GM06990 (cell line): ENCODE measurements at regions not wholly inside any gene's neighbourhood (a gene's known extent, or its start where the extent isn't known, plus 50 kb on each side); places are given as distances from the start of the nearest gene placed in this dataset.

Experiments
- DNase-seq: peaks from one replicate; pipeline ENCODE4 v3.0.0-alpha.2; 2011; ENCODE audit not compliant: insufficient read length; ENCODE audit errors: extremely low read depth
- H3K27me3 ChIP-seq: replicated peaks from 2 replicates; pipeline ENCODE4 v1.6.0; 2011; ENCODE audit warnings: low read length; ENCODE audit not compliant: control insufficient read depth, insufficient read depth
- H3K36me3 ChIP-seq: 2 replicates; pipeline ENCODE4 v1.5.1; 2011; ENCODE audit warnings: low read length; ENCODE audit not compliant: control insufficient read depth, insufficient read depth
- H3K4me3 ChIP-seq: replicated peaks from 2 replicates; pipeline ENCODE4 v1.5.1; 2011; ENCODE audit warnings: low read depth, mild to moderate bottlenecking, control low read depth, low read length
- CTCF ChIP-seq: IDR thresholded peaks from 2 replicates; pipeline ENCODE4 v1.5.1; 2011; ENCODE audit warnings: low read length, control low read depth, mild to moderate bottlenecking, inconsistent platforms; ENCODE audit not compliant: insufficient read depth, poor library complexity, severe bottlenecking

DNA sequence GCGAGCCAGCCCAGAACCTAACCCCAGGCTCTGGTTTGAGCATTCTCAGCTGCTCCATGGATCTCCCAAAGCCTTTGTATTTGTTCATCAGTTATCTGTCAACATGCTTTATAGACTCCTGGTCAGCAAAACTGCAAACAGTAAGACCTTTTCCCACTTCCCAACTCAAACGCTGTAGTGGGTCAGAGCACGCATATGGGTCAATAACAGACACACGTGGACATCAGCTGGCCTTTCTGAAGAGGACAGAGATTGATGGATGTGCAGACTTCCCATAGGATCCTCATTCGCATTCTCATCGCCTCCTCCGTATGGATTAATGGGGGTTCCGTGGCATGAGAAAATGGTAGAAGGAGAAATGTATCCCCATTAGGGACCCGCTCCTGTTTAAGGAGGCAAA, 508.1 kb downstream of the EIPR1 start:
- H3K4me3 ChIP-seq, result no peak overlapping the region
- H3K27me3 ChIP-seq, result no peaks in the 10 kb centered on the region
- TF ChIP-seq CTCF, result no peak
- H3K36me3 ChIP-seq, result no peaks in the 10 kb centered on the region
- no peak for DNase-seq

- no peak overlapping the region for H3K4me3 ChIP-seq
- no peaks in the 10 kb centered on the region; the same call in 1 of the 2 replicates for H3K27me3 ChIP-seq
- no peak for TF ChIP-seq CTCF
- no peak for DNase-seq
- H3K36me3 ChIP-seq, result no peaks in the 10 kb centered on the region
Measured at GRCh38 chr2:2868085-2868484, 509.5 kb downstream of the EIPR1 start.

DNA sequence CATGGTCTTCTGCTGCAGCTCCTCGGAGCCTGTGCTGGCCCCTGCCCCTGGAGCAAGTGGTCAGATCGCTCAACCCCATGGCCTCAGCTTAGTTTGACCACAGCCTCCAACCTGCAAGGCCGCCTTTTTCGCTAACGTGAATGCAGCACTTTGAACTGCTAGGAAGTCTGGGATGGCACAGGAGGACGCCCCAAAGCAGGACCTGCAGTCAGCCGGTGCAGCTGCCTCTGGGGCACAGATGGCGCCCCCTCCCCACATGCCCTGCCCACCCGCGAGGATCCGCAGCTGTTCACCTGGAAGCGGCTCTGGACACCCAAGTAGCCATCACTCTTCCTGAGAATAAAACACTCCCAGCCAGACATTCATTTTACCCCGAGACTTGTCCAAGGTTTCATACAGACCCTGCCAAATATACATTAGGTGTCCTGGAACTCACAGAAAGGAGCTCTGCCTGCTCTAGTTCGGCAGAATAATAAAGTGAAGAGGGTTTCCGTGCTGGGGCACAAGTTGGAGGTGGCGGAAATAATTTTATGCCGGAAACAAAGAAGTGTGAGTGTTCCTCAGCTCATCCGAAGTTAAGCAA, 510.1 kb downstream of the EIPR1 start:
- H3K36me3 ChIP-seq, result no peaks in the 10 kb centered on the region
- DNase-seq, result no peak
- no peak overlapping the region for H3K4me3 ChIP-seq
- TF ChIP-seq CTCF, result no peak
- H3K27me3 ChIP-seq, result no peaks in the 10 kb centered on the region; the same call in 1 of the 2 replicates

DNA sequence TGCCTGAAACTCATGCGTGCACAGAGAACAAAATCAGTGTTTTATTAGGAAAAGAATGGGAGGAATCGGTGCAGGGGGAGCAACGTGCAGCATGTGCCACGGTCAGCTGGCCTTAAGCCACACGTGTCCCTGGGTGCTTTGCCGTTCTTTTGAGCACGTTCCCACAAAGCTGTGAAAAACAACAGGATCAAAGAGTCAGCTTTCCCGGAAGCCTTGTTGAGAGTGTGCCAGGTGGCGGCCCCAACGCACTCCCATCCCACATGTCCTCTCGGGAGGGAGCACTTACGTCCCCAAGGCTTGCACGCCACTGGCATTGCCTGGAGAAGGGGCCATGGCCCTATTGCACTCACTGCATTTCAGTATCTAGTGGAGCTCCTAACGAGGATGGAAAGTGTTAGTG, 511.2 kb downstream of the EIPR1 start:
- no peak for TF ChIP-seq CTCF

DNA sequence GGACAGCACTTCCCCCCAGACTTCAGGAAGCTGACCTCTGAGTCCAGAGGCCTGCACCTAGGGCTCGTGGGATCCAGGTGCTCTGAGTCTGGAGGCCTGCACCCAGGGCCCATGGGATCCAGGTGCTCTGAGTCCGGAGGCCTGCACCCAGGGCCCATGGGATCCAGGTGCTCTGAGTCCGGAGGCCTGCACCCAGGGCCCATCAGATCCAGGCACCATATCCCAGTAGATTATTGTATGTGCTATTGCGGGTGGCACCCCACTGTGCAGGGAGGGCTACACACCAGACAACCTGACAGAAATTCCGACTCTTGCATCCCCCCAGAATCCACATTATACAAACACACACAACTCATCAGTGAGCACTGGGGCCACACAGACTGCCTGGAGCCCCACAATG, 515.2 kb downstream of the EIPR1 start:
- Histone ChIP-seq H3K27me3 (no peaks in the 10 kb centered on the region; the same call in 1 of the 2 replicates), H3K36me3 (no peaks in the 10 kb centered on the region), H3K4me3 (no peak overlapping the region)
- no peak for TF ChIP-seq CTCF
- DNase-seq, result no peak

More for the DNA sequence above, 511.2 kb downstream of the EIPR1 start:
- Histone ChIP-seq H3K27me3 (no peaks in the 10 kb centered on the region; the same call in 1 of the 2 replicates), H3K4me3 (no peak overlapping the region), H3K36me3 (no peaks in the 10 kb centered on the region)
- no peak for DNase-seq
